ENCODE measurements at regions not wholly inside any gene's neighbourhood (a gene's known extent, or its start where the extent isn't known, plus 50 kb on each side); places are given as distances from the start of the nearest gene placed in this dataset.

GRCh38 chr6:23534351-23534750, 591.7 kb upstream of the NRSN1 start:
- TF ChIP-seq CTCF (IDR thresholded peaks at IDR 0.05) = no peak
- no peak for TF ChIP-seq POLR2A (IDR thresholded peaks at IDR 0.05)
